ENCODE measurements at regions not wholly inside any gene's neighbourhood (a gene's known extent, or its start where the extent isn't known, plus 50 kb on each side); places are given as distances from the start of the nearest gene placed in this dataset.

GRCh38 chr21:34311561-34312330 is 52.1 kb upstream of the KCNE2 start:
- TF ChIP-seq FOXK2 (IDR thresholded peaks at IDR 0.05) (no peak), FOXM1 (IDR thresholded peaks at IDR 0.05; ENCODE audit: borderline replicate concordance) (no peak), ARNT (IDR thresholded peaks at IDR 0.05) (no peak), NFRKB (IDR thresholded peaks at IDR 0.05) (no peak)
